ENCODE measurements at regions not wholly inside any gene's neighbourhood (a gene's known extent, or its start where the extent isn't known, plus 50 kb on each side); places are given as distances from the start of the nearest gene placed in this dataset.

- TF ChIP-seq EZH2 (IDR thresholded peaks at IDR 0.05; ENCODE audit: borderline replicate concordance, insufficient read depth, low read length, poor library complexity, severe bottlenecking), result no peak
- TF ChIP-seq CTCF (IDR thresholded peaks at IDR 0.05; ENCODE audit: poor library complexity, severe bottlenecking), result peak; percentile 12
- no peak for TF ChIP-seq POLR2AphosphoS5 (IDR thresholded peaks at IDR 0.05)
- no peak for TF ChIP-seq RAD21 (conservative IDR thresholded peaks at IDR 0.05)
- no peak for TF ChIP-seq TAF1 (IDR thresholded peaks at IDR 0.05; ENCODE audit: low read depth)
- TF ChIP-seq EP300 (conservative IDR thresholded peaks at IDR 0.05; ENCODE audit: poor library complexity, severe bottlenecking), result no peak
- no peak for TF ChIP-seq MXI1 (conservative IDR thresholded peaks at IDR 0.05; ENCODE audit: poor library complexity, severe bottlenecking)
- no peak for TF ChIP-seq REST (IDR thresholded peaks at IDR 0.05; ENCODE audit: borderline replicate concordance)
- TF ChIP-seq SMC3 (conservative IDR thresholded peaks at IDR 0.05; ENCODE audit: poor library complexity), result no peak
These were observed 101.8 kb downstream of the RASGEF1B start for GRCh38 chr4:81369886-81370285.

All from neural cell (in vitro differentiated cells).